SK-N-SH (cell line): ENCODE measurements at regions not wholly inside any gene's neighbourhood (a gene's known extent, or its start where the extent isn't known, plus 50 kb on each side); places are given as distances from the start of the nearest gene placed in this dataset.
"Not testable (repeated sequence)": the region's sequence is repeated elsewhere in the genome, so short reads cannot be mapped to it uniquely, and the experiment has no call there.

ENCODE experiments used
- CTCF ChIA-PET: fragments of 300-600, 350-600 bp; formaldehyde crosslinking; extraction: SDS; loops from one replicate; lab custom pipeline; 2021; lab: Yijun Ruan, JAX
- POLR2A ChIA-PET: fragments of 350-600 bp; sonication (Branson Sonifier 250); formaldehyde crosslinking; extraction: SDS; loops from one replicate; lab custom pipeline; 2020; ENCODE audit warnings: antibody characterized with exemption, inconsistent platforms; lab: Yijun Ruan, JAX
- DNase-seq: peaks from one replicate; pipeline ENCODE4 v3.0.0; 2012
- H2AFZ ChIP-seq: fragments of 200-600 bp; sonication (generic); 2 replicates; pipeline ENCODE4 v1.8.1; 2016; ENCODE audit warnings: antibody characterized with exemption, mild to moderate bottlenecking, low read depth
- H3F3A ChIP-seq: fragments of 200-600 bp; sonication (generic); replicated peaks from 2 replicates; pipeline ENCODE3; 2016; ENCODE audit warnings: antibody characterized with exemption, mild to moderate bottlenecking; ENCODE audit not compliant: insufficient read depth
- H3K27ac ChIP-seq, 2 experiments: fragments of 200-500 bp in 1 of 2; fragments of 200-600 bp in 1 of 2; sonication (Bioruptor generic) in 1 of 2; sonication (generic), shearing (Covaris generic) in 1 of 2; 2 replicates each; pipeline versions ENCODE4 v1.5.1 to v1.6.1; 2014 to 2016; ENCODE audit warnings: low read depth in 2 of 2, inconsistent platforms in 1 of 2, low read length in 1 of 2, mild to moderate bottlenecking in 1 of 2, mixed read lengths in 1 of 2
- H3K27me3 ChIP-seq: fragments of 200-600 bp; sonication (generic), shearing (Covaris generic); 2 replicates; pipeline ENCODE4 v1.6.1; 2016; ENCODE audit warnings: mixed run types; ENCODE audit not compliant: insufficient read depth
- H3K36me3 ChIP-seq, 2 experiments: fragments of 200-500 bp in 1 of 2; fragments of 200-600 bp in 1 of 2; sonication (Bioruptor generic) in 1 of 2; sonication (generic) in 1 of 2; replicated peaks in 1 of 2; 2 replicates each; pipeline versions ENCODE3 to v1.5.1; 2014 to 2016; ENCODE audit warnings: low read length in 1 of 2, mild to moderate bottlenecking in 1 of 2; ENCODE audit not compliant: insufficient read depth in 2 of 2, control insufficient read depth in 1 of 2
- H3K4me1 ChIP-seq, 2 experiments: fragments of 200-500 bp in 1 of 2; fragments of 200-600 bp in 1 of 2; sonication (Bioruptor generic) in 1 of 2; sonication (generic), shearing (Covaris generic) in 1 of 2; 2 replicates each; pipeline versions ENCODE4 v1.5.1 to v1.6.1; 2014 to 2016; ENCODE audit warnings: low read depth in 1 of 2, low read length in 1 of 2, mixed run types in 1 of 2; ENCODE audit not compliant: insufficient read depth in 2 of 2, control insufficient read depth in 1 of 2
- H3K4me2 ChIP-seq: fragments of 200-600 bp; sonication (generic), shearing (Covaris generic); 2 replicates; pipeline ENCODE4 v1.6.1; 2017; ENCODE audit warnings: mixed run types
- H3K4me3 ChIP-seq, 2 experiments: fragments of 200-500 bp in 1 of 2; fragments of 200-600 bp in 1 of 2; sonication (Bioruptor generic) in 1 of 2; sonication (generic), shearing (Covaris generic) in 1 of 2; 2 replicates each; pipeline versions ENCODE4 v1.5.1 to v1.8.1; 2014 to 2016; ENCODE audit warnings: low read depth in 2 of 2, inconsistent platforms in 1 of 2, low read length in 1 of 2, mild to moderate bottlenecking in 1 of 2, mixed read lengths in 1 of 2, moderate library complexity in 1 of 2
- H3K79me2 ChIP-seq: fragments of 200-600 bp; sonication (generic); 2 replicates; pipeline ENCODE4 v1.8.1; 2017; ENCODE audit warnings: mild to moderate bottlenecking; ENCODE audit not compliant: insufficient read depth
- H3K9ac ChIP-seq: fragments of 200-600 bp; sonication (generic); 2 replicates; pipeline ENCODE4 v1.6.1; 2017; ENCODE audit warnings: mixed run types
- H3K9me2 ChIP-seq: fragments of 200-600 bp; sonication (generic); 2 replicates; pipeline ENCODE4 v1.6.1; 2017; ENCODE audit warnings: mixed run types
- H3K9me3 ChIP-seq: fragments of 200-600 bp; sonication (generic); 2 replicates; pipeline ENCODE4 v1.6.1; 2017; ENCODE audit warnings: mixed run types, mild to moderate bottlenecking, moderate library complexity
- H4K20me1 ChIP-seq: fragments of 200-600 bp; sonication (generic); 2 replicates; pipeline ENCODE4 v1.6.1; 2017; ENCODE audit warnings: mild to moderate bottlenecking, mixed run types; ENCODE audit not compliant: insufficient read depth
- CHD2 ChIP-seq: fragments of 150-350 bp; IDR thresholded peaks from 2 replicates; pipeline ENCODE4 v1.6.1; 2018; ENCODE audit warnings: low read length; ENCODE audit not compliant: partially characterized antibody
- ELF1 ChIP-seq: IDR thresholded peaks from 2 replicates; pipeline ENCODE4 v1.4.0; 2012
- EZH2phosphoT487 ChIP-seq: fragments of 200-600 bp; sonication (generic); IDR thresholded peaks from 2 replicates; pipeline ENCODE4 v1.6.1; 2017; ENCODE audit warnings: low read depth, mixed run types, mild to moderate bottlenecking, antibody characterized with exemption, moderate library complexity, borderline replicate concordance
- FOXJ3 ChIP-seq: sonication (generic); formaldehyde crosslinking; IDR thresholded peaks from 2 replicates; pipeline ENCODE4 v1.5.1; 2020; ENCODE audit warnings: mild to moderate bottlenecking, missing genetic modification reagents
- GABPA ChIP-seq: IDR thresholded peaks from 2 replicates; pipeline ENCODE4 v1.4.0; 2012; ENCODE audit warnings: low read depth, mild to moderate bottlenecking
- GATA2 ChIP-seq: sonication (generic); formaldehyde crosslinking; IDR thresholded peaks from 2 replicates; pipeline ENCODE4 v1.5.0; 2020; ENCODE audit warnings: mild to moderate bottlenecking, missing genetic modification reagents
- MEF2A ChIP-seq: IDR thresholded peaks from 2 replicates; pipeline ENCODE4 v1.4.0; 2012; ENCODE audit warnings: low read depth, borderline replicate concordance
- MXI1 ChIP-seq: IDR thresholded peaks from 2 replicates; pipeline ENCODE4 v1.6.1; 2012; ENCODE audit warnings: mild to moderate bottlenecking, low read depth, low read length, improper control_type of control experiment
- NRF1 ChIP-seq: IDR thresholded peaks from 2 replicates; pipeline ENCODE4 v1.6.1; 2012; ENCODE audit warnings: low read depth, mild to moderate bottlenecking, low read length
- POLR2AphosphoS5 ChIP-seq: IDR thresholded peaks from 2 replicates; pipeline ENCODE4 v1.6.1; 2012; ENCODE audit warnings: low read depth, low read length
- SIN3A ChIP-seq: IDR thresholded peaks from 2 replicates; pipeline ENCODE4 v1.6.1; 2012; ENCODE audit warnings: low read depth, mild to moderate bottlenecking, low read length, moderate library complexity, borderline replicate concordance
- TAF1 ChIP-seq: IDR thresholded peaks from 2 replicates; pipeline ENCODE4 v1.6.1; 2012; ENCODE audit warnings: low read depth, mild to moderate bottlenecking, low read length, moderate library complexity, borderline replicate concordance
- YY1 ChIP-seq: IDR thresholded peaks from 2 replicates; pipeline ENCODE4 v1.4.0; 2012; ENCODE audit warnings: low read depth, mild to moderate bottlenecking
- WGBS: methylation state at CpG from one replicate; pipeline ENCODE4 v1.1.6; 2017; ENCODE audit warnings: low lambda C conversion rate; 5-methylcytosine and 5-hydroxymethylcytosine counted together
- TF ChIP-seq, protein P1 (sequence below): fragments of 200-600 bp; sonication (generic); IDR thresholded peaks from 2 replicates; pipeline ENCODE4 v1.6.1; 2017; ENCODE audit warnings: antibody characterized with exemption, mild to moderate bottlenecking, moderate library complexity
- TF ChIP-seq, protein P2 (sequence below): fragments of 150-350 bp; IDR thresholded peaks from 2 replicates; pipeline ENCODE4 v1.6.1; 2016; ENCODE audit warnings: mild to moderate bottlenecking, low read depth, low read length
- TF ChIP-seq, protein P3 (sequence below): IDR thresholded peaks from 2 replicates; pipeline ENCODE4 v1.4.0; 2012; ENCODE audit warnings: low read depth
- TF ChIP-seq, protein P4 (sequence below): IDR thresholded peaks from 2 replicates; pipeline ENCODE4; 2012

DNA sequence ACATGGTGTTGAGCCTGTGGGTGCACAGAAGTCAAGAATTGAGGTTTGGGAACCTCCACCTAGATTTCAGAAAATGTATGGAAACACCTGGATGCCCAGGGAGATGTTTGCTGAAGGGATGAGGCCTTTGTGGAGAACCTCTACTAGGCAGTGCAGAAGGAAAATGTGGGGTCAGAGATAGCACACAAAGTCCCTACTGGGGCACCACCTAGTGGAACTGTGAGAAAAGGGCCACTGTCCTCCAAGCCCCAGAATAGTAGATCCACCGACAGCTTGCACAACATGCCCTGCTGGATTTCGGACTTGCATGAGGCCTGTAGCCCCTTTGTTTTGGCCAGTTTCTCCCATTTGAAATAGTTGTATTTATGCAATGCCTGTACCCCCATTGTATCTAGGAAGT, 2027.3 kb downstream of the PCDH9 start:
- WGBS = 83% methylated on average over 2 of the region's 2 CpGs

GRCh38 chr13:65188721-65189120, 2041.4 kb downstream of the PCDH9 start:
- no peaks in the 10 kb centered on the region for H3K36me3 ChIP-seq
- H3K9me3 ChIP-seq = no peaks in the 10 kb centered on the region
- WGBS = 92% methylated on average over 3 of the region's 3 CpGs
- no peaks in the 10 kb centered on the region for H3K9me2 ChIP-seq
- no peak overlapping the region for H2AFZ ChIP-seq
- no peak overlapping the region for H3K9ac ChIP-seq
- no peak overlapping the region for H3K4me2 ChIP-seq
- ChIA-PET POLR2A (no interaction called here), CTCF (no interaction called here)
- no peaks in the 10 kb centered on the region for H3F3A ChIP-seq
- DNase-seq = no peak
- no peaks in the 10 kb centered on the region for H3K79me2 ChIP-seq
- TF ChIP-seq TAF1 (no peak), POLR2AphosphoS5 (no peak), FOXJ3 (CRISPR knock-in tag) (no peak), YY1 (no peak), GABPA (no peak), NRF1 (no peak), MXI1 (no peak), MEF2A (no peak), GATA2 (CRISPR knock-in tag) (no peak), SIN3A (no peak), ELF1 (no peak), EZH2phosphoT487 (no peak), CHD2 (no peak)
- TF ChIP-seq, protein P1, sequence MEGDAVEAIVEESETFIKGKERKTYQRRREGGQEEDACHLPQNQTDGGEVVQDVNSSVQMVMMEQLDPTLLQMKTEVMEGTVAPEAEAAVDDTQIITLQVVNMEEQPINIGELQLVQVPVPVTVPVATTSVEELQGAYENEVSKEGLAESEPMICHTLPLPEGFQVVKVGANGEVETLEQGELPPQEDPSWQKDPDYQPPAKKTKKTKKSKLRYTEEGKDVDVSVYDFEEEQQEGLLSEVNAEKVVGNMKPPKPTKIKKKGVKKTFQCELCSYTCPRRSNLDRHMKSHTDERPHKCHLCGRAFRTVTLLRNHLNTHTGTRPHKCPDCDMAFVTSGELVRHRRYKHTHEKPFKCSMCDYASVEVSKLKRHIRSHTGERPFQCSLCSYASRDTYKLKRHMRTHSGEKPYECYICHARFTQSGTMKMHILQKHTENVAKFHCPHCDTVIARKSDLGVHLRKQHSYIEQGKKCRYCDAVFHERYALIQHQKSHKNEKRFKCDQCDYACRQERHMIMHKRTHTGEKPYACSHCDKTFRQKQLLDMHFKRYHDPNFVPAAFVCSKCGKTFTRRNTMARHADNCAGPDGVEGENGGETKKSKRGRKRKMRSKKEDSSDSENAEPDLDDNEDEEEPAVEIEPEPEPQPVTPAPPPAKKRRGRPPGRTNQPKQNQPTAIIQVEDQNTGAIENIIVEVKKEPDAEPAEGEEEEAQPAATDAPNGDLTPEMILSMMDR = no peak
- TF ChIP-seq, protein P2, sequence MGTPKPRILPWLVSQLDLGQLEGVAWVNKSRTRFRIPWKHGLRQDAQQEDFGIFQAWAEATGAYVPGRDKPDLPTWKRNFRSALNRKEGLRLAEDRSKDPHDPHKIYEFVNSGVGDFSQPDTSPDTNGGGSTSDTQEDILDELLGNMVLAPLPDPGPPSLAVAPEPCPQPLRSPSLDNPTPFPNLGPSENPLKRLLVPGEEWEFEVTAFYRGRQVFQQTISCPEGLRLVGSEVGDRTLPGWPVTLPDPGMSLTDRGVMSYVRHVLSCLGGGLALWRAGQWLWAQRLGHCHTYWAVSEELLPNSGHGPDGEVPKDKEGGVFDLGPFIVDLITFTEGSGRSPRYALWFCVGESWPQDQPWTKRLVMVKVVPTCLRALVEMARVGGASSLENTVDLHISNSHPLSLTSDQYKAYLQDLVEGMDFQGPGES = no peak
- TF ChIP-seq, protein P3, sequence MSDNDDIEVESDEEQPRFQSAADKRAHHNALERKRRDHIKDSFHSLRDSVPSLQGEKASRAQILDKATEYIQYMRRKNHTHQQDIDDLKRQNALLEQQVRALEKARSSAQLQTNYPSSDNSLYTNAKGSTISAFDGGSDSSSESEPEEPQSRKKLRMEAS = no peak
- TF ChIP-seq, protein P4, sequence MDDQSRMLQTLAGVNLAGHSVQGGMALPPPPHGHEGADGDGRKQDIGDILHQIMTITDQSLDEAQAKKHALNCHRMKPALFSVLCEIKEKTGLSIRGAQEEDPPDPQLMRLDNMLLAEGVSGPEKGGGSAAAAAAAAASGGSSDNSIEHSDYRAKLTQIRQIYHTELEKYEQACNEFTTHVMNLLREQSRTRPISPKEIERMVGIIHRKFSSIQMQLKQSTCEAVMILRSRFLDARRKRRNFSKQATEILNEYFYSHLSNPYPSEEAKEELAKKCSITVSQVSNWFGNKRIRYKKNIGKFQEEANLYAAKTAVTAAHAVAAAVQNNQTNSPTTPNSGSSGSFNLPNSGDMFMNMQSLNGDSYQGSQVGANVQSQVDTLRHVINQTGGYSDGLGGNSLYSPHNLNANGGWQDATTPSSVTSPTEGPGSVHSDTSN = no peak
- no peak overlapping the region for H3K27ac ChIP-seq
- H4K20me1 ChIP-seq = no peaks in the 10 kb centered on the region
- no peaks in the 10 kb centered on the region for H3K27me3 ChIP-seq
- H3K4me3 ChIP-seq = no peak overlapping the region
- H3K4me1 ChIP-seq = no peaks in the 10 kb centered on the region

More for the DNA sequence above, 2027.3 kb downstream of the PCDH9 start:
- H3K36me3 ChIP-seq, H3K4me2 ChIP-seq, DNase-seq, H3K79me2 ChIP-seq, H3K9me2 ChIP-seq, CTCF ChIA-PET, H3F3A ChIP-seq, H2AFZ ChIP-seq, H3K9me3 ChIP-seq: not testable (repeated sequence)
- TF ChIP-seq, protein P1 = peak; percentile 26
- TF ChIP-seq, all 33 proteins: peak for 1; not testable (repeated sequence) for 32
- H3K4me1 ChIP-seq, H3K27me3 ChIP-seq, H3K4me3 ChIP-seq, H3K27ac ChIP-seq, H4K20me1 ChIP-seq, POLR2A ChIA-PET, H3K9ac ChIP-seq: not testable (repeated sequence)
